22Rv1 (cell line): ENCODE measurements at regions not wholly inside any gene's neighbourhood (a gene's known extent, or its start where the extent isn't known, plus 50 kb on each side); places are given as distances from the start of the nearest gene placed in this dataset.

ENCODE experiments used
- CTCF ChIP-seq: fragments of 450-650 bp; IDR thresholded peaks from 2 replicates; pipeline ENCODE4 v1.5.1; 2017; ENCODE audit warnings: mild to moderate bottlenecking
- ZFX ChIP-seq: fragments of 450-650 bp; IDR thresholded peaks from 2 replicates; pipeline ENCODE4 v1.6.1; 2017; ENCODE audit warnings: antibody characterized with exemption, borderline replicate concordance

GRCh38 chr3:59438492-59438891, 388.7 kb upstream of the CFAP20DC start:
- no peak for TF ChIP-seq CTCF
- TF ChIP-seq ZFX: no peak
